Esophagus (tissue), 2 donors: ENCODE measurements at regions not wholly inside any gene's neighbourhood (a gene's known extent, or its start where the extent isn't known, plus 50 kb on each side); places are given as distances from the start of the nearest gene placed in this dataset.

Source experiments
- H3K27ac ChIP-seq, 2 donors: one replicate each; pipeline ENCODE4 v1.5.1; 2013; ENCODE audit warnings: low read depth in 2 of 2, mild to moderate bottlenecking in 2 of 2, inconsistent platforms in 1 of 2, low read length in 1 of 2, moderate library complexity in 1 of 2
- H3K27me3 ChIP-seq, 2 donors: one replicate each; pipeline ENCODE4 v1.6.1; 2013; ENCODE audit warnings: low read length in 2 of 2, control low read depth in 1 of 2, mild to moderate bottlenecking in 1 of 2; ENCODE audit not compliant: insufficient read depth in 2 of 2, control insufficient read depth in 1 of 2
- H3K36me3 ChIP-seq, 2 donors: one replicate each; pipeline ENCODE4 v1.6.1; 2013; ENCODE audit warnings: low read length in 1 of 2; ENCODE audit not compliant: control insufficient read depth in 2 of 2, insufficient read depth in 2 of 2
- H3K4me1 ChIP-seq, 2 donors: one replicate each; pipeline ENCODE4 v1.6.1; 2013; ENCODE audit warnings: low read length in 1 of 2; ENCODE audit not compliant: control insufficient read depth in 2 of 2, insufficient read depth in 2 of 2
- H3K4me3 ChIP-seq, 2 donors: one replicate each; pipeline ENCODE4 v1.5.1; 2013; ENCODE audit warnings: low read length in 2 of 2, mild to moderate bottlenecking in 2 of 2, low read depth in 1 of 2, moderate library complexity in 1 of 2
- H3K9me3 ChIP-seq, 2 donors: one replicate each; pipeline ENCODE4 v1.6.1; 2013; ENCODE audit warnings: mild to moderate bottlenecking in 2 of 2, low read depth in 1 of 2, low read length in 1 of 2, moderate library complexity in 1 of 2; ENCODE audit not compliant: control insufficient read depth in 2 of 2, insufficient read depth in 1 of 2
- WGBS, 2 donors: extraction: QIAGEN DNeasy Blood & Tissue Kit; methylation state at CpG; one replicate each; pipeline ENCODE4 v1.1.7; 2013; 5-methylcytosine and 5-hydroxymethylcytosine counted together
- donor health status: healthy with polysubstance abuse.
- donor health status: Bipolar disorder and iron deficiency.

DNA sequence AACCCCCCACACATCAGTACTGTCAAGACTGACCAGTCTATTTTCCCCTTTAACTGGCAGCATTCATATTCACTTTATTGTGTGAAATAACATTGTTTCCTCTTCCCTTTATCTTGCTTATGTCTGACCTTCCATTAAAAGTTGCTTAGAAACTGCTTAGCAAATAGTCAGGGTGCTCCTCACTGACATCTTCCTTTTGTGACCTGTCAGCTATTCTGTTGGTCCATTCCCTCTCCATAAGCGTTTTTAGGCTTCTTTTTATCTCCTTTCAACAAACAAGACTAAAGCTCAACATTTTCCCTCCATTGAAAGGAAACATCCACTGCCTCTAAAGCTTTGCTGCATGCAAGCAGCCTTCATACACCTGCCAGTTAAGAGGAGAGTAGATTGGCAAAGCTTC, 147.7 kb upstream of the VGLL2 start:
- no peaks in the 10 kb centered on the region for H3K36me3 ChIP-seq
- no peaks in the 10 kb centered on the region for H3K9me3 ChIP-seq
- no peaks in the 10 kb centered on the region for H3K27me3 ChIP-seq
- H3K4me3 ChIP-seq: no peak overlapping the region
- no peaks in the 10 kb centered on the region for H3K4me1 ChIP-seq
- WGBS, 2 donors: 25 to 41% methylated on average over 1 of the region's 1 CpG
- H3K27ac ChIP-seq: no peak overlapping the region

GRCh38 chr6:117118490-117118889, 146.9 kb upstream of the VGLL2 start:
- H3K4me3 ChIP-seq: no peak overlapping the region
- H3K9me3 ChIP-seq: no peaks in the 10 kb centered on the region
- no peaks in the 10 kb centered on the region for H3K27me3 ChIP-seq

DNA sequence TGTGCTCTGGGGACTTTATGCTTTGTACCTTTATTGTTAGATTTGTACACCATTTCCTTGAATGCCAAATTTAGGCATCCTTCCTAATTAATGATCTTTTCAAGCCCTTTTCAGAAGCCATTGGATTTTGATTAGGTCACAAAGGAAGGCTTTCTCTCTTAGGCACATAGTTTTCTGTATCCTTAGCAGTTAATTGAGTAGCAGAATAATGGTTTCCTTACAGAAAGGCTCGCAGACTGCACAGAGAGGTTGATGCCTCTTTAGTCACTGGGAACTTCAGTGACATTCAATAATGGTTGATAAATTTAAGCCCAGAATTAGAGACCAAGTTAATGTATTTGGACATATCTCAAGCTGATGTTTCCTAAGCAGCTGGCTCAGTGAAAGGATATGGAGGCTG, 139.1 kb upstream of the VGLL2 start:
- H3K4me3 ChIP-seq: no peak overlapping the region
- no peaks in the 10 kb centered on the region for H3K27me3 ChIP-seq
- WGBS, 2 donors: 79 to 81% methylated on average over 1 of the region's 1 CpG
- no peak overlapping the region for H3K27ac ChIP-seq
- H3K4me1 ChIP-seq: no peaks in the 10 kb centered on the region
- H3K9me3 ChIP-seq: no peaks in the 10 kb centered on the region
- H3K36me3 ChIP-seq: no peaks in the 10 kb centered on the region

More at GRCh38 chr6:117118490-117118889, 146.9 kb upstream of the VGLL2 start:
- H3K4me1 ChIP-seq: no peaks in the 10 kb centered on the region
- no peaks in the 10 kb centered on the region for H3K36me3 ChIP-seq
- H3K27ac ChIP-seq: no peak overlapping the region

DNA sequence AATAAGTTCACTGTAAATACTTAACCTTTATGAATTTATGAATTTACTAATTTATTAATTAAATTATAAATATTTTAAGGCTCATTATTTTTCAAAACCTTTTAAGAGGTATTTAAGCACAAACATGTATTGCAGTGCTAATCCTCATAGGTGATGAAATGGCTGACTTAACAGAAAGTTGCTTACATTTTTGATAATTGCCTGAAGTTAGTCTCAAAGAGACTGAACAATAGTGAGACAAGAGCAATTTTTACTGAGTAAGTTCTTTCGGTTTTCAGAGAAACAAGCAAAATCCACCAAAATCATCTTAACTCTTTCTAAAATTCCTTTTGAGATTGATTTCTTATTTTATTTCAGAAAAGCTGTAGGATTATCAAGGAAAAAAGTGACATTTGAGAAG, 137.3 kb upstream of the VGLL2 start:
- H3K4me1 ChIP-seq: no peaks in the 10 kb centered on the region
- WGBS, 2 donors: 84 to 90% methylated on average over 1 of the region's 1 CpG
- H3K27me3 ChIP-seq: no peaks in the 10 kb centered on the region
- no peaks in the 10 kb centered on the region for H3K9me3 ChIP-seq
- H3K27ac ChIP-seq: no peak overlapping the region
- no peaks in the 10 kb centered on the region for H3K36me3 ChIP-seq
- H3K4me3 ChIP-seq: no peak overlapping the region

DNA sequence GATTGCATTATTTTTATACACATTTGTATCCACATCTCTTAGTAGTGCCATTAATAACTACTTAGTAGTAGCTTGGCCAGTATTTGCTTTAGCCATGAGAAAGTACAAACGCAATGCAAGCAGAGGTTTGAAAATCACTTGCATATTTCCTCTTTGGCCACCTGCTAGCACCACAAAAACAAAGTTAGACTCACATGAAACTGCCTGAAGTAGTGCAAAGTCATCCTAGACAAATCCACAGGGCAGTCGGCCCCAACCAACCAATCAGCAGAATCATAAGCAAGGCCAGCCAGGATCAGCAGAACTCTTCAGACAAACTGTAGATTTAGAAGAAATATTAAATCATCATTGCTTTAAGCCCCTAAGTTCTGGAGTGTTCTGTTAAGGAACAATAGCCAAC, 135.2 kb upstream of the VGLL2 start:
- Histone ChIP-seq H3K27ac (no peak overlapping the region), H3K27me3 (no peaks in the 10 kb centered on the region), H3K36me3 (no peaks in the 10 kb centered on the region), H3K4me1 (no peaks in the 10 kb centered on the region), H3K4me3 (no peak overlapping the region), H3K9me3 (no peaks in the 10 kb centered on the region)
- WGBS, 2 donors: 79 to 80% methylated on average over 2 of the region's 2 CpGs

DNA sequence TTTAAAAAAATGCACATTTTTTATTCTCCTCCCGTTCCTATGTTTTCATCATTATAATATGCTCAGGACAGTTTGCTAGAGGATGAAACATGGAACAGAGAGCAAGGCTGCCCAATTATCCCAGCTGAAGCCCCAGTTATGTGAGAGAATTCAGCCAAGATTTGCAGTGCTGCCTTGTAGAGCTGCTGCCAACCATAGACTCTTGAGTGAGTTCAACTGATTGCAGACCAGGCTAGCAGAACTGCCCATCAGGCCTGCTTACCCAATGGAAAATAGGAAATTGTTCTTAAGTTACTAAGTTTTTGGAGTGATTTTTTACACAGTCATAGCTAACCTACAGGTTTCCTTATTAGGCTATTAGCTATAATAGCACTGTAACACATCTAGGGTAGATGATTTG, 128.7 kb upstream of the VGLL2 start:
- Histone ChIP-seq H3K9me3 (no peaks in the 10 kb centered on the region), H3K36me3 (no peaks in the 10 kb centered on the region), H3K27ac (no peak overlapping the region), H3K4me1 (no peaks in the 10 kb centered on the region), H3K4me3 (no peak overlapping the region), H3K27me3 (no peaks in the 10 kb centered on the region)
- WGBS, 2 donors: 78 to 82% methylated on average over 1 of the region's 1 CpG

DNA sequence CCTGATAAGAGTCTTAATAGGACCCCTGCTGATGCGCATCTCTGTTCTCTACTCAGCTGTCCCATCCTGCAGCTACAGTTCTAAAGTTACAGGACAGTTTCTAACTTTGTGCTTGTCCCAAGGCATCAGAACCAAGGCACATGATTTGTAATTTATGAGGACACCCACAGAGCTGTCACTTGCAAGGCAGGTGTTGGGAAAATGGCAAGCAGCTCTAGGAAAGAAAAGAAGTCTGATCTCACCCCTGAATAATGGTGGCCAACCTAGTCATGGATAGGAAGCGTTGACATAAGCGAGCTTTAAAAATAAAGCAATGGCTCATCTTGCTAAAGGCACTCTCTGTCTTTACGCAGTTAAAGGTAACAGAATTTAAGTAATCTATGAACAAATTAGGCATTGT, 127.6 kb upstream of the VGLL2 start:
- H3K27me3 ChIP-seq: no peaks in the 10 kb centered on the region
- H3K36me3 ChIP-seq: no peaks in the 10 kb centered on the region
- WGBS, 2 donors: 92 to 96% methylated on average over 4 of the region's 4 CpGs
- H3K4me3 ChIP-seq: no peak overlapping the region
- no peaks in the 10 kb centered on the region for H3K4me1 ChIP-seq
- H3K27ac ChIP-seq: no peak overlapping the region
- H3K9me3 ChIP-seq: no peaks in the 10 kb centered on the region

GRCh38 chr6:117138425-117138824, 126.9 kb upstream of the VGLL2 start:
- WGBS, 2 donors: 80 to 88% methylated on average over 2 of the region's 2 CpGs
- H3K27ac ChIP-seq: no peak overlapping the region
- H3K4me3 ChIP-seq: no peak overlapping the region
- no peaks in the 10 kb centered on the region for H3K4me1 ChIP-seq
- H3K36me3 ChIP-seq: no peaks in the 10 kb centered on the region
- no peaks in the 10 kb centered on the region for H3K9me3 ChIP-seq
- no peaks in the 10 kb centered on the region for H3K27me3 ChIP-seq

DNA sequence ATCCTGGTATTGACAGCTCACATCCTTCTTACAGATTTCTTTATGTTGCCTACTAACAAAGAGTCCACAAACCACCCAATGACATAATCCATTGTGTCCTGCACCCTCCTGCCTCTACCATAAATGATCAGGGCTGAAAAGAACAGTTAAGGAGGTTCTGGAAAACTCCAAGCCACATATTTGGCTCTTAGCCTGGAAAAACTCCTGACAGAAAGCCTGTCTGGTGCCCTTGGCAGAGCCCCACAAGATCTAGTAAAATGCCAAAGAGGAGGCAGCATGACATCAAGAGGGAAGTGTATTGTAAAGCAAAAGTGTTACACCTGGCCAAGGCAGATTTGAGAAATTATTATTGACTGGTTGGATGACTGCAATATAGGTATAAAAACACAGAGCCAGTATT, 126.4 kb upstream of the VGLL2 start:
- Histone ChIP-seq H3K9me3 (no peaks in the 10 kb centered on the region), H3K27ac (no peak overlapping the region), H3K36me3 (no peaks in the 10 kb centered on the region), H3K4me1 (no peaks in the 10 kb centered on the region), H3K27me3 (no peaks in the 10 kb centered on the region), H3K4me3 (no peak overlapping the region)

- Histone ChIP-seq H3K36me3 (no peaks in the 10 kb centered on the region), H3K4me3 (no peak overlapping the region), H3K27ac (no peak overlapping the region), H3K27me3 (no peaks in the 10 kb centered on the region), H3K9me3 (peaks cover 0 to 2% of the 10 kb centered on the region in 2 donors), H3K4me1 (no peaks in the 10 kb centered on the region)
- 54 to 71% methylated on average over 3 of the region's 3 CpGs for WGBS, 2 donors
These were observed 123.2 kb upstream of the VGLL2 start for GRCh38 chr6:117142142-117142541.
